Endodermal cell (in vitro differentiated cells): ENCODE measurements at regions not wholly inside any gene's neighbourhood (a gene's known extent, or its start where the extent isn't known, plus 50 kb on each side); places are given as distances from the start of the nearest gene placed in this dataset.
A peak's percentile ranks its signal among the peaks of the same experiment; 100 is the strongest.
"Not testable (repeated sequence)": the region's sequence is repeated elsewhere in the genome, so short reads cannot be mapped to it uniquely, and the experiment has no call there.

Experiments used
- DNase-seq: peaks from one replicate; pipeline ENCODE4 v3.0.0-alpha.2; 2017
- H3K27ac ChIP-seq: 2 replicates; pipeline ENCODE4 v1.5.1; 2013; ENCODE audit warnings: mild to moderate bottlenecking, low read depth, low read length, moderate library complexity
- H3K27me3 ChIP-seq: 2 replicates; pipeline ENCODE4 v1.6.1; 2013; ENCODE audit warnings: mild to moderate bottlenecking, low read length, moderate library complexity; ENCODE audit not compliant: insufficient read depth, control insufficient read depth, poor library complexity, severe bottlenecking
- H3K36me3 ChIP-seq: 2 replicates; pipeline ENCODE4 v1.7.0; 2013; ENCODE audit warnings: mild to moderate bottlenecking, low read length, moderate library complexity; ENCODE audit not compliant: control insufficient read depth, insufficient read depth
- H3K4me1 ChIP-seq: one replicate; pipeline ENCODE4 v1.7.0; 2013; ENCODE audit warnings: low read length; ENCODE audit not compliant: control insufficient read depth, insufficient read depth
- H3K4me3 ChIP-seq: 2 replicates; pipeline ENCODE4 v1.5.1; 2013; ENCODE audit warnings: mild to moderate bottlenecking, low read length, moderate library complexity
- H3K9ac ChIP-seq: 2 replicates; pipeline ENCODE4 v1.6.1; 2013; ENCODE audit warnings: mild to moderate bottlenecking, low read length, moderate library complexity; ENCODE audit not compliant: poor library complexity, severe bottlenecking; ENCODE audit errors: extremely low read depth
- H3K9me3 ChIP-seq: 2 replicates; pipeline ENCODE4 v1.6.1; 2013; ENCODE audit warnings: mild to moderate bottlenecking, low read length, moderate library complexity; ENCODE audit not compliant: control insufficient read depth
- H3K27ac Mint-ChIP-seq: 2 replicates; pipeline ENCODE4 v1.8.0; 2020; ENCODE audit warnings: mixed read lengths
- H3K27me3 Mint-ChIP-seq: 2 replicates; pipeline ENCODE4 v1.8.0; 2021; ENCODE audit warnings: mild to moderate bottlenecking, mixed read lengths; ENCODE audit not compliant: insufficient read depth
- H3K36me3 Mint-ChIP-seq: 2 replicates; pipeline ENCODE4 v1.8.0; 2020; ENCODE audit warnings: low read depth, mixed read lengths
- H3K4me1 Mint-ChIP-seq: 2 replicates; pipeline ENCODE4 v1.8.0; 2020; ENCODE audit warnings: mixed read lengths
- H3K4me3 Mint-ChIP-seq: 2 replicates; pipeline ENCODE4 v1.8.0; 2020; ENCODE audit warnings: mild to moderate bottlenecking, moderate library complexity, mixed read lengths
- H3K9me3 Mint-ChIP-seq: 2 replicates; pipeline ENCODE4 v1.8.0; 2020; ENCODE audit warnings: mild to moderate bottlenecking, mixed read lengths
- WGBS, 2 experiments: methylation state at CpG; one replicate each; pipeline versions ENCODE4 v1.1.5 to v1.1.7; 2013; ENCODE audit warnings: missing lambda C conversion rate in 2 of 2, mixed read lengths in 1 of 2; ENCODE audit not compliant: insufficient coverage in 1 of 2, insufficient read length in 1 of 2; 5-methylcytosine and 5-hydroxymethylcytosine counted together
- TF ChIP-seq, protein P1 (sequence below): fragments of 200-600 bp; sonication (generic); conservative IDR thresholded peaks from 2 replicates; pipeline ENCODE4 v1.5.0; 2021; ENCODE audit warnings: antibody characterized with exemption, mild to moderate bottlenecking

DNA sequence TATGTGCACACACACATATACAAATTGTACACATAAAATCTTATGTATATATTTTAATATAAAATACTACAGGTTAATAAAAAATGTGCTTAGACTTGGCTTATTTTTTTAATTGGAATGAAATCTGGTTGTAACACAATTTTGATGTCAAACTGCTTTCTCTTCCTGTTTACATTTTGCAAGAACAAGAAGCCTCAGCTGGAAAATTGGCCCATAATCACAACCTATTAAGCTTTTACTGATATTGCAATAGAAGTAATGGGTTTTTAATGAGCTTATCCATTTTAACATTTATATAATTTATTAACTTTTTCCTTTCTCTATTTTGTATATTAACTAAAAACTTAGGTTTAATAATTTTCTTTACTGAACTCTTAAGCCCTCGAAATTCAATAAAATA lies 165.9 kb downstream of the PCDH10 start:
- Mint-ChIP-seq H3K27ac (no peak overlapping the region), H3K4me3 (no peak overlapping the region), H3K9me3 (no peaks in the 10 kb centered on the region), H3K27me3 (no peaks in the 10 kb centered on the region), H3K36me3 (peaks cover 11% of the 10 kb centered on the region), H3K4me1 (peaks cover 27% of the 10 kb centered on the region)
- H3K4me1 ChIP-seq: peaks cover 6% of the 10 kb centered on the region
- no peak overlapping the region for H3K4me3 ChIP-seq
- no peak for DNase-seq
- no peak overlapping the region for H3K9ac ChIP-seq
- H3K36me3 ChIP-seq: peaks cover 21% of the 10 kb centered on the region
- TF ChIP-seq, protein P1, sequence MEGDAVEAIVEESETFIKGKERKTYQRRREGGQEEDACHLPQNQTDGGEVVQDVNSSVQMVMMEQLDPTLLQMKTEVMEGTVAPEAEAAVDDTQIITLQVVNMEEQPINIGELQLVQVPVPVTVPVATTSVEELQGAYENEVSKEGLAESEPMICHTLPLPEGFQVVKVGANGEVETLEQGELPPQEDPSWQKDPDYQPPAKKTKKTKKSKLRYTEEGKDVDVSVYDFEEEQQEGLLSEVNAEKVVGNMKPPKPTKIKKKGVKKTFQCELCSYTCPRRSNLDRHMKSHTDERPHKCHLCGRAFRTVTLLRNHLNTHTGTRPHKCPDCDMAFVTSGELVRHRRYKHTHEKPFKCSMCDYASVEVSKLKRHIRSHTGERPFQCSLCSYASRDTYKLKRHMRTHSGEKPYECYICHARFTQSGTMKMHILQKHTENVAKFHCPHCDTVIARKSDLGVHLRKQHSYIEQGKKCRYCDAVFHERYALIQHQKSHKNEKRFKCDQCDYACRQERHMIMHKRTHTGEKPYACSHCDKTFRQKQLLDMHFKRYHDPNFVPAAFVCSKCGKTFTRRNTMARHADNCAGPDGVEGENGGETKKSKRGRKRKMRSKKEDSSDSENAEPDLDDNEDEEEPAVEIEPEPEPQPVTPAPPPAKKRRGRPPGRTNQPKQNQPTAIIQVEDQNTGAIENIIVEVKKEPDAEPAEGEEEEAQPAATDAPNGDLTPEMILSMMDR: no peak
- no peaks in the 10 kb centered on the region for H3K27me3 ChIP-seq
- WGBS, 2 experiments: 100% methylated on average over 1 of the region's 1 CpG
- no peak overlapping the region for H3K27ac ChIP-seq
- no peaks in the 10 kb centered on the region for H3K9me3 ChIP-seq

DNA sequence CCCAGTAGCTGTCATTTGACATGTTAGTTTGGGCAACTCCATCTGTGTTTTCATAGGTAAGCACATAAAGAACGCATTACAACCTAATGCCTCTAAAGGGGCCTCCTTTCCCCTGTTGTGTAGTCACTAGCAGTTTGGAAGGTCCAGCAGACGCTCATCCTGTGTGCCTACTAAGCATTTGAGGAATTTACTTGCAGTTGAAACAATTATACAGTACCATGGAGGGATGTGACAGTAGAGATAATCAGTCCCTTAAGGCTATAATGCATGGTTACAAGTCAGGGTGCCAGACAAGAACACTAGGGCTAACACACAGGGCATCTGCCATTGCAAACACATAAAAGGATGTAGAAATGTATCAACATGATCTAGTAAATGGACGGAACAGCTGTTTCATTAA lies 138.3 kb downstream of the PCDH10 start:
- Histone ChIP-seq H3K9me3 (no peaks in the 10 kb centered on the region), H3K27me3 (no peaks in the 10 kb centered on the region), H3K27ac (no peak overlapping the region), H3K4me3 (no peak overlapping the region), H3K36me3 (peaks cover 30% of the 10 kb centered on the region), H3K9ac (no peak overlapping the region), H3K4me1 (peaks cover 3% of the 10 kb centered on the region)
- H3K36me3 Mint-ChIP-seq: peaks cover 15% of the 10 kb centered on the region
- no peak overlapping the region for H3K27ac Mint-ChIP-seq
- no peaks in the 10 kb centered on the region for H3K9me3 Mint-ChIP-seq
- H3K4me3 Mint-ChIP-seq: no peak overlapping the region
- peaks cover 34% of the 10 kb centered on the region for H3K4me1 Mint-ChIP-seq
- no peaks in the 10 kb centered on the region for H3K27me3 Mint-ChIP-seq
- 96 to 100% methylated on average over 1 to 3 of the region's 3 CpGs for WGBS, 2 experiments
- DNase-seq: no peak
- TF ChIP-seq, protein P1: no peak

DNA sequence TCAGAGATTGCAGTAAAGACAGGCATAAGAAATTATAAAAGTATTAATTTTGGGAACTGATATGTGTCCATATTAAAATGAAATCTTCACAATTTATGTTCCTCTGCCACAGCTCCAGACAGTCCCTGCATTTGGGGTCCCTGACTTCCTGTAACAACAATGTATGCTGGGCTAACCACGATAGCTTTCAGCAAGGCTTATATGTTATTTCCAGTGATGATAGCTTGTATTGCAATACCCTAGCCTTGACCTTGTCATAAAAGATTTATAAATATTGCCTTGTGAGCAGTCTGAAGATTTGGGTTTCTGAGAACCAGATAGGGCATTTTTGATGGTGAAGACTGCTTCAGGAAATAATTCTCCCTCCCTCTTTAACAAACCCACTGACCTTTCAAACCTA lies 129.5 kb downstream of the PCDH10 start:
- Mint-ChIP-seq H3K27me3 (no peaks in the 10 kb centered on the region), H3K4me1 (peaks cover 18% of the 10 kb centered on the region), H3K36me3 (peaks cover 67% of the 10 kb centered on the region), H3K4me3 (no peak overlapping the region), H3K27ac (no peak overlapping the region), H3K9me3 (peaks cover 32% of the 10 kb centered on the region)
- H3K9me3 ChIP-seq: peaks cover 28% of the 10 kb centered on the region
- no peak for DNase-seq
- H3K27ac ChIP-seq: no peak overlapping the region
- H3K9ac ChIP-seq: no peak overlapping the region
- H3K27me3 ChIP-seq: no peaks in the 10 kb centered on the region
- H3K4me1 ChIP-seq: no peaks in the 10 kb centered on the region
- 96 to 100% methylated on average over 1 of the region's 1 CpG for WGBS, 2 experiments
- H3K4me3 ChIP-seq: peak overlapping the region; percentile 58
- peaks cover 52% of the 10 kb centered on the region for H3K36me3 ChIP-seq
- TF ChIP-seq, protein P1: no peak

DNA sequence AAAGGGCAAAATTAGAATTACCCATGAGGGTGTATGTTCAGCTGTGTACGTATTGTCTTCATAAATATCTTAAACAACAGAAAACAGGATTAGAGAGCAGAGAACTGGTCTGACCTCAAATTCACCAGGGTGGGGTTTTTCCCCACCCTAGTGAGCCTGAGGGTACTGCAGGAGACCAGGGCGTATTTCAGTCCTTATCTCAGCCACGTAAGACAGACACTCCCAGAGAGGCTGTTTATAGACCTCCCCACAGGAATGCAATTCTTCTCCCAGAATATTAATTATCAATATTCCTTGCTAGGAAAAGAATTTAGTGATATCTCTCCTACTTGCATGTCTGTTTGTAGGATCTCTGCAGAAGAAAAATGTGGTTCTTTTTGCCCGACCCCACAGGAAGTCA lies 128.8 kb downstream of the PCDH10 start:
- H3K4me1 Mint-ChIP-seq: peaks cover 18% of the 10 kb centered on the region
- peak overlapping the region; percentile 66 for H3K27ac Mint-ChIP-seq
- H3K27me3 ChIP-seq, H3K27me3 Mint-ChIP-seq, H3K4me3 Mint-ChIP-seq, H3K4me1 ChIP-seq, DNase-seq, H3K9ac ChIP-seq, H3K27ac ChIP-seq: not testable (repeated sequence)
- Histone ChIP-seq H3K9me3 (peaks cover 28% of the 10 kb centered on the region), H3K36me3 (peaks cover 56% of the 10 kb centered on the region), H3K4me3 (peak overlapping the region; percentile 58)
- WGBS, 2 experiments: 87% methylated on average over 4 of the region's 4 CpGs; no CpG with 5 or more reads in 1 of the 2 experiments
- peaks cover 70% of the 10 kb centered on the region for H3K36me3 Mint-ChIP-seq
- peaks cover 32% of the 10 kb centered on the region for H3K9me3 Mint-ChIP-seq
